ENCODE measurements at regions not wholly inside any gene's neighbourhood (a gene's known extent, or its start where the extent isn't known, plus 50 kb on each side); places are given as distances from the start of the nearest gene placed in this dataset.
"Not testable (repeated sequence)": the region's sequence is repeated elsewhere in the genome, so short reads cannot be mapped to it uniquely, and the experiment has no call there.

DNA sequence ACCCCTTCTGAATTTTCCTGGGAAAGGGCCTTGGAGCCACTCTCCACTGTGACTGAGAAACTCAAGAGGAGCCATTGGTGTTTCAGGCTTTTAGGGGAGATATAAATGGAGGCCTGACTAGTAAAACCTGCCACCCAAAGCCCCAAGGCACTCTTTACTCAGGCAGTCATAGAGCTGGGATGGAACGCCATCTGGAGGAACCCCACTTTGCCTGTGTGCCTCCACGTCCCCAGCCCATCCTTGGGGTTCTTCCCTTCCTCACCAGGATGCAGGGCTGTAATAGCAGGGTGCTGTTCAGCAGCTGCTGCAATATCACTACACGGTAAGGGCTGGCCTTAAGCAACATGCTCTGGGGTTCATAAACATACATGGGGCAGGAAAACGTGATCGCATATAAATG, 232.6 kb downstream of the BAMBI start:
- no peaks in the 10 kb centered on the region for H3K27me3 Mint-ChIP-seq (ENCODE audit: low read depth)
- no peaks in the 10 kb centered on the region for H3K36me3 Mint-ChIP-seq (ENCODE audit: low read depth)
- no peak overlapping the region for H3K27ac Mint-ChIP-seq (ENCODE audit: unreplicated experiment)
- H3K4me1 Mint-ChIP-seq, result peaks cover 21% of the 10 kb centered on the region
- DNase-seq (ENCODE audit: low read depth, low spot score), result no peak
- no peak overlapping the region for H3K4me3 Mint-ChIP-seq
- TF ChIP-seq, protein P1, sequence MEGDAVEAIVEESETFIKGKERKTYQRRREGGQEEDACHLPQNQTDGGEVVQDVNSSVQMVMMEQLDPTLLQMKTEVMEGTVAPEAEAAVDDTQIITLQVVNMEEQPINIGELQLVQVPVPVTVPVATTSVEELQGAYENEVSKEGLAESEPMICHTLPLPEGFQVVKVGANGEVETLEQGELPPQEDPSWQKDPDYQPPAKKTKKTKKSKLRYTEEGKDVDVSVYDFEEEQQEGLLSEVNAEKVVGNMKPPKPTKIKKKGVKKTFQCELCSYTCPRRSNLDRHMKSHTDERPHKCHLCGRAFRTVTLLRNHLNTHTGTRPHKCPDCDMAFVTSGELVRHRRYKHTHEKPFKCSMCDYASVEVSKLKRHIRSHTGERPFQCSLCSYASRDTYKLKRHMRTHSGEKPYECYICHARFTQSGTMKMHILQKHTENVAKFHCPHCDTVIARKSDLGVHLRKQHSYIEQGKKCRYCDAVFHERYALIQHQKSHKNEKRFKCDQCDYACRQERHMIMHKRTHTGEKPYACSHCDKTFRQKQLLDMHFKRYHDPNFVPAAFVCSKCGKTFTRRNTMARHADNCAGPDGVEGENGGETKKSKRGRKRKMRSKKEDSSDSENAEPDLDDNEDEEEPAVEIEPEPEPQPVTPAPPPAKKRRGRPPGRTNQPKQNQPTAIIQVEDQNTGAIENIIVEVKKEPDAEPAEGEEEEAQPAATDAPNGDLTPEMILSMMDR (conservative IDR thresholded peaks at IDR 0.05), result no peak
- no peaks in the 10 kb centered on the region for H3K9me3 Mint-ChIP-seq

DNA sequence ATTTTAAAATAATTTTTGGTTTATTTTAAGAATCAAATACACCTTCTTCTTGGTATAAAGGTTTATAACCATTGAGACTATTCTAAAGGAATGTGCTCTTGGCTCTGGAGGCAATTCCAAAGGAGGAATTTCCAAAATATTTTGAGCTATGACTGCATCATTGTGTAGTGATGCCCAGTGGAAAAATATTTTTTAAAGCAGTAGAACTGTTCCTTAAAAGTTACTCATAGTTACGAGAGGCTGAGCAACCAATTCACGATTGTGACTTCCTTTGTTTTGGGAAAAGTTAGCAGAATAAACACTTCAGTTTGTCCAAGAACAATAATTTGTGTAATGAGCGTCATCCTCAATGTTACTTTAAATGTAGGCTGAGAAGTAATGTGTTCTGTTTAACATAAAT, 233.6 kb downstream of the BAMBI start:
- Mint-ChIP-seq H3K4me1 (peaks cover 10% of the 10 kb centered on the region), H3K9me3 (no peaks in the 10 kb centered on the region), H3K4me3 (no peak overlapping the region), H3K36me3 (ENCODE audit: low read depth) (no peaks in the 10 kb centered on the region), H3K27ac (ENCODE audit: unreplicated experiment) (no peak overlapping the region), H3K27me3 (ENCODE audit: low read depth) (no peaks in the 10 kb centered on the region)
- TF ChIP-seq, protein P1 (conservative IDR thresholded peaks at IDR 0.05), result no peak
- DNase-seq (ENCODE audit: low read depth, low spot score), result no peak

DNA sequence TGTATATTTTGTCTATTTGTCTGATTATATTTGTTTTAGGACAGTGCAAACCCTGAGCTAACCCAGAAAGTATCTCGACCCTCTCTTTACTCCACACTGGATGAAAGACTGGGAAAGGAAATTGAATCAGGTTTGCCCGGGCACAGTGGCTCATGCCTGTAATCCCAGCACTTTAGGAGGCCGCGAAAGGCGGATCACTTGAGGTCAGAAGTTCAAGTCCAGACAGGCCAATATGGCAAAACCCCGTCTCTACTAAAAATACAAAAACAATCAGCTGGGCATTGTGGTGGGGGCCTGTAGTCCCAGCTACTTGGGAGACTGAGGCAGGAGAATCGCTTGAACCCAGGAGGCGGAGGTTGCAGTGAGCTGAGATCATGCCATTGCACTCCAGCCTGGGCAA, 234.2 kb downstream of the BAMBI start:
- not testable (repeated sequence) for H3K27ac Mint-ChIP-seq (ENCODE audit: unreplicated experiment); H3K4me1 Mint-ChIP-seq; H3K27me3 Mint-ChIP-seq (ENCODE audit: low read depth); H3K36me3 Mint-ChIP-seq (ENCODE audit: low read depth); DNase-seq (ENCODE audit: low read depth, low spot score); H3K9me3 Mint-ChIP-seq; H3K4me3 Mint-ChIP-seq

DNA sequence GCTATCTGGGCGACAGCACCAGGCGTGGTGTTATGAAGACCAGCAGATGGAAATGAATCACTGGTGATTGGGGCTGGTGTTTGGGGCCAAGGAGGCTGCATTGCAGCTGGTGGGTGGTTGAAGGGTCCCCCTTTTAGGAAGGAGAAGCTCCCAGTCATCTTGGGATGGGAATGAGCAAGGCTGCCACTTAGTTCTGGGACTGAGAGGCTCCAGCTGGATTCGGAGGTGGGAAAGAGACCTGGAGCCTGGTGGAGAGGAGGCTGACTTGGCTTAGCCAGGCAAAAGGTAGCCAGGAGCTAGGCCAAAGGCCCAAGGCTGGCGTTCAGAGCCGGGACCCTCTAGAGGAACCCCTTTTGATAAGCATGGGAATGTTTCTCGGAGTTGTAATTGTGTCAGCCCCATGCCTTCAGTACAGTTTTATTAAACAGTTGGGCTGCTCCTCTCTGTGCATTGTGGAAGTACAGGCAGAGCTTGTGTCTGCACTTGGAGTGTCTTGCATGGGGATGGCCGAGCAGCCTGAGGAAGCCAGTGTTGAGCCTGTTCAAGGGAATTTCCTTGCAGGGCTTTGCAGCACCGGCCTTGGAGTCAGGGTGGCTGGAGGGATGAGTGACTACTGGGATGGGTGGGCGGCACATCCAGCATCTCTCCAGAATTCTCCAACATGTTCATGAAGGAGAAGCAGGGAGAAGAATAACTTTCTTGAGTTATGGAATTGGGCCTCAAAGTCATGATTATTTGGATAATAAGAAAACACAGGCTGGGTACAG, 234.9 kb downstream of the BAMBI start:
- no peaks in the 10 kb centered on the region for H3K36me3 Mint-ChIP-seq (ENCODE audit: low read depth)
- TF ChIP-seq, protein P1 (conservative IDR thresholded peaks at IDR 0.05), result no peak
- H3K27me3 Mint-ChIP-seq (ENCODE audit: low read depth), result no peaks in the 10 kb centered on the region
- H3K4me3 Mint-ChIP-seq, result no peak overlapping the region
- DNase-seq (ENCODE audit: low read depth, low spot score), result no peak
- no peak overlapping the region for H3K27ac Mint-ChIP-seq (ENCODE audit: unreplicated experiment)
- no peaks in the 10 kb centered on the region for H3K4me1 Mint-ChIP-seq
- H3K9me3 Mint-ChIP-seq, result peaks cover under 1% of the 10 kb centered on the region

DNA sequence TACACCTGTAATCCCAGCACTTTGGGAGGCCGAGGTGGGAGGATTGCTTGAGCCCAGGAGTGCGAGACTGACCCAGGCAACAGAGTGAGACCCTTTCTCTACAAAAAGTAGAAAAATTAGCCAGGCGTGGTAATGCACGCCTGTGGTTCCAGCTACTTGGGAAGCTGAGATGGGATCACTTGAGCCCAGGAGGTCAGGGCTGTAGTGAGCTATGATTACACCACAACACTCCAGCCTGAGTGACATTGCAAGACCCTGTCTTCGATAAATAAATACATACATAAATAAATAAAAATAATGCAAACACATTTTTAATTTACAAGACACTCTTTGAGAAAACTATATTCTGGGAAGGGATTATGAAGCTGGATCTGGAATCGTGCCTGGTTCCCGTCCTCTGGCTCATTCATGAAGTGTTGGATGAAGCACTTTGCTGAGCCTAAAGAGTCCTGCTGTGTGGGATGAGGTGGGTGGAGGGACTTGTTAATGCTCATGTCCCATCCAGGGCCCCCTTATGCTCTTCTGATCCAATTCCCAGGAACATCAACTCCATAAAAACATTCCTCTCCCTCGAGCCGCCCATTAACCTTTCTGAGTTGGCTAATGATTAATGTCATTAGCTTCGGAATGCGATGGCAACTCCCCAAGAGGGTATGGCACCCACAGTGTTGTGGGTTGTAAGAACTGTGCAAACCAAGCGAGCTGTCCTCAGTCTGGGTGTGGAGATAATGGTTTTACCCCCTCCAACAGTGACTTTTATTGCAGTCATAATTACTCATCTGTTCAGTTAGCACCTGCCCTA, 236.3 kb downstream of the BAMBI start:
- Mint-ChIP-seq H3K27me3 (ENCODE audit: low read depth) (no peaks in the 10 kb centered on the region), H3K9me3 (peaks cover 2% of the 10 kb centered on the region), H3K36me3 (ENCODE audit: low read depth) (no peaks in the 10 kb centered on the region), H3K4me1 (no peaks in the 10 kb centered on the region), H3K4me3 (no peak overlapping the region), H3K27ac (ENCODE audit: unreplicated experiment) (no peak overlapping the region)
- TF ChIP-seq, protein P1 (conservative IDR thresholded peaks at IDR 0.05), result no peak
- no peak for DNase-seq (ENCODE audit: low read depth, low spot score)

DNA sequence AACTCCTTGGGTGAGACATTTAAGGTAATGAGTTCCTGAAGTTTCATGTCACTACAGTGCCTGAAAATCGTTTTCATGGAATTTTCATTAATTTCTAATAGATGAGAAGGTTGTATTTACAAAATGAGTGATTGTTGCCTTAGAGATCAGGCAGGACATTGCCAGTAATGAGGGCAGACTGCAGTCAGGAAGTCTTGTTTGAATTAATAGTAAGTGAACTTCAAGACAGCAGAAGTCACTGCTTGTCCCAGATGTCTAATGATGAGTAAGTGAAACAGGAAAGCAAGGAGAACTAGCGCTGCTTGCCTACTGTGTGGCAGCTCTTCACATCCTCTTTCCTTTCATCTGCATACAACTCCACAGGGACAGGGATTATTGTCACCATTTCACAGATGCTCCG, 237.4 kb downstream of the BAMBI start:
- Mint-ChIP-seq H3K9me3 (peaks cover 6% of the 10 kb centered on the region), H3K27ac (ENCODE audit: unreplicated experiment) (no peak overlapping the region), H3K4me3 (no peak overlapping the region), H3K27me3 (ENCODE audit: low read depth) (no peaks in the 10 kb centered on the region), H3K36me3 (ENCODE audit: low read depth) (no peaks in the 10 kb centered on the region), H3K4me1 (no peaks in the 10 kb centered on the region)
- TF ChIP-seq, protein P1 (conservative IDR thresholded peaks at IDR 0.05), result no peak
- DNase-seq (ENCODE audit: low read depth, low spot score), result no peak

All from neural crest cell (in vitro differentiated cells).